ENCODE measurements at regions not wholly inside any gene's neighbourhood (a gene's known extent, or its start where the extent isn't known, plus 50 kb on each side); places are given as distances from the start of the nearest gene placed in this dataset.

DNA sequence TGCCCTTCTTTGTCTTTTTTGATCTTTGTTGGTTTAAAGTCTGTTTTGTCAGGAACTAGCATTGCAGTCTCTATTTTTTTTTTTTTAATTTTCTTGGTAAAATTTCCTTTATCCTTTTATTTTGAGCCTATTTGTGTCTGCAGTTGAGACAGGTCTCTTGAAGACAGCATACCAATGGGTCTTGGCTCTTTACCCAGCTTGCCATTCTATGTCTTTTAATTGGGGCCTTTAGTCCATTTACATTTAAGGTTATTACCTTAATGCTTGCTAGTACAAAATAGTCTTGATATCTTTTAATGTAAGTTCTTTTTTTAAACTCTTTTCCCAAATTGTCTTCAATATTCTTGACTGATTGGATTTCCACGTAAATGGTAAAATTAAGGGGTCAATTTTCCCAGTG lies 398.3 kb upstream of the CHRM2 start:
- H3K36me3 ChIP-seq (ENCODE audit: insufficient read depth, low read length): no peaks in the 10 kb centered on the region
- no peak overlapping the region for H3K4me2 ChIP-seq (ENCODE audit: low read depth, low read length, poor library complexity, severe bottlenecking)
- TF ChIP-seq, protein P1, sequence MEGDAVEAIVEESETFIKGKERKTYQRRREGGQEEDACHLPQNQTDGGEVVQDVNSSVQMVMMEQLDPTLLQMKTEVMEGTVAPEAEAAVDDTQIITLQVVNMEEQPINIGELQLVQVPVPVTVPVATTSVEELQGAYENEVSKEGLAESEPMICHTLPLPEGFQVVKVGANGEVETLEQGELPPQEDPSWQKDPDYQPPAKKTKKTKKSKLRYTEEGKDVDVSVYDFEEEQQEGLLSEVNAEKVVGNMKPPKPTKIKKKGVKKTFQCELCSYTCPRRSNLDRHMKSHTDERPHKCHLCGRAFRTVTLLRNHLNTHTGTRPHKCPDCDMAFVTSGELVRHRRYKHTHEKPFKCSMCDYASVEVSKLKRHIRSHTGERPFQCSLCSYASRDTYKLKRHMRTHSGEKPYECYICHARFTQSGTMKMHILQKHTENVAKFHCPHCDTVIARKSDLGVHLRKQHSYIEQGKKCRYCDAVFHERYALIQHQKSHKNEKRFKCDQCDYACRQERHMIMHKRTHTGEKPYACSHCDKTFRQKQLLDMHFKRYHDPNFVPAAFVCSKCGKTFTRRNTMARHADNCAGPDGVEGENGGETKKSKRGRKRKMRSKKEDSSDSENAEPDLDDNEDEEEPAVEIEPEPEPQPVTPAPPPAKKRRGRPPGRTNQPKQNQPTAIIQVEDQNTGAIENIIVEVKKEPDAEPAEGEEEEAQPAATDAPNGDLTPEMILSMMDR (conservative IDR thresholded peaks at IDR 0.05; ENCODE audit: low read length): no peak
- no peak for TF ChIP-seq EZH2phosphoT487 (IDR thresholded peaks at IDR 0.05; ENCODE audit: borderline replicate concordance)
- no peaks in the 10 kb centered on the region for H3K9me2 ChIP-seq (replicated peaks; ENCODE audit: low read depth, low read length)
- H3K4me1 ChIP-seq (ENCODE audit: insufficient read depth, low read length, poor library complexity, severe bottlenecking): no peaks in the 10 kb centered on the region
- no peaks in the 10 kb centered on the region for H4K20me1 ChIP-seq (ENCODE audit: insufficient read depth, low read length, poor library complexity, severe bottlenecking)
- no peak overlapping the region for H3K9ac ChIP-seq (ENCODE audit: low read depth, low read length, poor library complexity, severe bottlenecking)
- H3K27me3 ChIP-seq (ENCODE audit: insufficient read depth, low read length, poor library complexity, severe bottlenecking): no peaks in the 10 kb centered on the region
- H3K79me2 ChIP-seq (ENCODE audit: insufficient read depth, low read length): no peaks in the 10 kb centered on the region
- H3K4me3 ChIP-seq (ENCODE audit: low read length, poor library complexity, severe bottlenecking): no peak overlapping the region
- no peak overlapping the region for H2AFZ ChIP-seq (ENCODE audit: low read length)
- H3K9me3 ChIP-seq (ENCODE audit: insufficient read depth, low read depth, low read length): no peaks in the 10 kb centered on the region; the same call in 1 of the 2 replicates
- no peaks in the 10 kb centered on the region for H3F3A ChIP-seq (ENCODE audit: low read depth)

DNA sequence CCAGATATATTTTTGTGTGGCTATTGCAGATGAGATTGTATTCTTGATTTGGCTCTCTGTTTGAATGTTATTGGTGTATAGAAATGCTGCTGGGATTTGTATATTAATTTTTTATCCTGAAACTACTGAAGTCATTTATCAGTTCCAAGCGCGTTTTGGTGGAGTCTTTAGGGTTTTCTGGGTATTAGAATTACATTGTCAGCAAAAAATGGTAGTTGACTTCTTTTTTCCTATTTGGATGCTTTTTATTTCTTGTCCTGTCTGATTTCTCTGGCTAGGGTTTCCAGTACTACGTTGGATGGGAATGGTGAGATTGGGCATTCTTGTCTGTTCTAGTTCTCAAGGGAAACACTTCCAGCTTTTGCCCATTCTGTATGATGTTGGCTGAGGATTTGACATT lies 415.5 kb upstream of the CHRM2 start:
- H3K79me2 ChIP-seq (ENCODE audit: insufficient read depth, low read length): no peaks in the 10 kb centered on the region
- H3K9me3 ChIP-seq (ENCODE audit: insufficient read depth, low read depth, low read length): no peaks in the 10 kb centered on the region
- H3K4me2 ChIP-seq (ENCODE audit: low read depth, low read length, poor library complexity, severe bottlenecking): no peak overlapping the region
- H3K9ac ChIP-seq (ENCODE audit: low read depth, low read length, poor library complexity, severe bottlenecking): no peak overlapping the region
- H3K4me1 ChIP-seq (ENCODE audit: insufficient read depth, low read length, poor library complexity, severe bottlenecking): no peaks in the 10 kb centered on the region
- TF ChIP-seq, protein P1 (conservative IDR thresholded peaks at IDR 0.05; ENCODE audit: low read length): no peak
- TF ChIP-seq EZH2phosphoT487 (IDR thresholded peaks at IDR 0.05; ENCODE audit: borderline replicate concordance): no peak
- H3K36me3 ChIP-seq (ENCODE audit: insufficient read depth, low read length): no peaks in the 10 kb centered on the region
- no peaks in the 10 kb centered on the region for H3K9me2 ChIP-seq (replicated peaks; ENCODE audit: low read depth, low read length)
- H3K4me3 ChIP-seq (ENCODE audit: low read length, poor library complexity, severe bottlenecking): no peak overlapping the region
- H4K20me1 ChIP-seq (ENCODE audit: insufficient read depth, low read length, poor library complexity, severe bottlenecking): no peaks in the 10 kb centered on the region
- H3K27me3 ChIP-seq (ENCODE audit: insufficient read depth, low read length, poor library complexity, severe bottlenecking): no peaks in the 10 kb centered on the region
- H3F3A ChIP-seq (ENCODE audit: low read depth): no peaks in the 10 kb centered on the region
- no peak overlapping the region for H2AFZ ChIP-seq (ENCODE audit: low read length)

DNA sequence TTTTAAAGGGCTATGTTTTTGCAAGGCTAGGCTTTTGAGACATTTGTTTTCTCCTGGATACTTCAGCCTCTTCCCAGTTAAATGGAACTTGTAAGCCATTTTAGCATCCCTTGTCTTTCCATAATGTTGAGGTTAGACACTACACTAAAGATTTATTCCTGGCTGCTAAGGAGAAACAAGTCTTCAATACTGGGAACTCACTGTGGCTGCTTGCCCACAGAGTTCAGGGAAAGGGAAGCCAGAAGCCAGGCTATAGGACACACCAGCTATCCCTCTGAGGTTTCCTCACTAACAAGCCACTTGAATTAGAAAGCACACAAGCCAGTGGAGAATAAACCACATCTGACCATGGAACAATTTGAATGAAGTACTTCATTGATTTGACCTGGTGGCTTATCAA lies 421.7 kb upstream of the CHRM2 start:
- Histone ChIP-seq H3K36me3 (ENCODE audit: insufficient read depth, low read length) (no peaks in the 10 kb centered on the region), H3K4me1 (ENCODE audit: insufficient read depth, low read length, poor library complexity, severe bottlenecking) (no peaks in the 10 kb centered on the region), H3K9me3 (ENCODE audit: insufficient read depth, low read depth, low read length) (no peaks in the 10 kb centered on the region), H4K20me1 (ENCODE audit: insufficient read depth, low read length, poor library complexity, severe bottlenecking) (no peaks in the 10 kb centered on the region), H3K9ac (ENCODE audit: low read depth, low read length, poor library complexity, severe bottlenecking) (no peak overlapping the region), H3K79me2 (ENCODE audit: insufficient read depth, low read length) (no peaks in the 10 kb centered on the region), H3K9me2 (replicated peaks; ENCODE audit: low read depth, low read length) (no peaks in the 10 kb centered on the region), H2AFZ (ENCODE audit: low read length) (no peak overlapping the region), H3K4me3 (ENCODE audit: low read length, poor library complexity, severe bottlenecking) (no peak overlapping the region), H3K4me2 (ENCODE audit: low read depth, low read length, poor library complexity, severe bottlenecking) (no peak overlapping the region), H3F3A (ENCODE audit: low read depth) (no peaks in the 10 kb centered on the region), H3K27me3 (ENCODE audit: insufficient read depth, low read length, poor library complexity, severe bottlenecking) (no peaks in the 10 kb centered on the region)
- TF ChIP-seq, protein P1 (conservative IDR thresholded peaks at IDR 0.05; ENCODE audit: low read length): no peak
- TF ChIP-seq EZH2phosphoT487 (IDR thresholded peaks at IDR 0.05; ENCODE audit: borderline replicate concordance): no peak

Data from Loucy (cell line).